ENCODE measurements at regions not wholly inside any gene's neighbourhood (a gene's known extent, or its start where the extent isn't known, plus 50 kb on each side); places are given as distances from the start of the nearest gene placed in this dataset.
"Not testable (repeated sequence)": the region's sequence is repeated elsewhere in the genome, so short reads cannot be mapped to it uniquely, and the experiment has no call there.

GRCh38 chr7:74008-74540, 118.3 kb upstream of the FAM20C start:
- DNase-seq (ENCODE audit: low read depth) = not testable (repeated sequence)

GRCh38 chr7:75511-75910, 116.9 kb upstream of the FAM20C start:
- not testable (repeated sequence) for DNase-seq (ENCODE audit: low read depth); H3K4me3 ChIP-seq (ENCODE audit: control insufficient read depth, low read depth, low read length)

More at GRCh38 chr7:74008-74540, 118.3 kb upstream of the FAM20C start:
- H3K4me3 ChIP-seq (ENCODE audit: control insufficient read depth, low read depth, low read length) = not testable (repeated sequence)

GRCh38 chr7:76202-76601, 116.2 kb upstream of the FAM20C start:
- DNase-seq (ENCODE audit: low read depth); H3K4me3 ChIP-seq (ENCODE audit: control insufficient read depth, low read depth, low read length): not testable (repeated sequence)

- not testable (repeated sequence) for DNase-seq (ENCODE audit: low read depth); H3K4me3 ChIP-seq (ENCODE audit: control insufficient read depth, low read depth, low read length)
Observed at GRCh38 chr7:76829-77395, 115.5 kb upstream of the FAM20C start.

- H3K4me3 ChIP-seq (ENCODE audit: control insufficient read depth, low read depth, low read length); DNase-seq (ENCODE audit: low read depth): not testable (repeated sequence)
Observed at GRCh38 chr7:78862-79261, 113.5 kb upstream of the FAM20C start.

GRCh38 chr7:79400-80055, 112.8 kb upstream of the FAM20C start:
- not testable (repeated sequence) for H3K4me3 ChIP-seq (ENCODE audit: control insufficient read depth, low read depth, low read length); DNase-seq (ENCODE audit: low read depth)

GRCh38 chr7:80259-81067, 111.9 kb upstream of the FAM20C start:
- DNase-seq (ENCODE audit: low read depth) = no peak
- H3K4me3 ChIP-seq (ENCODE audit: control insufficient read depth, low read depth, low read length) = no peak overlapping the region
- no peak for TF ChIP-seq CTCF (IDR thresholded peaks at IDR 0.05; ENCODE audit: control insufficient read depth, insufficient read depth, low read depth, low read length, missing control alignments)

- no peak for DNase-seq (ENCODE audit: low read depth)
- TF ChIP-seq CTCF (IDR thresholded peaks at IDR 0.05; ENCODE audit: control insufficient read depth, insufficient read depth, low read depth, low read length, missing control alignments) = no peak
- no peak overlapping the region for H3K4me3 ChIP-seq (ENCODE audit: control insufficient read depth, low read depth, low read length)
Observed at GRCh38 chr7:81068-81925, 111.1 kb upstream of the FAM20C start.

GRCh38 chr7:81926-82756, 110.2 kb upstream of the FAM20C start:
- DNase-seq (ENCODE audit: low read depth) = no peak
- TF ChIP-seq CTCF (IDR thresholded peaks at IDR 0.05; ENCODE audit: control insufficient read depth, insufficient read depth, low read depth, low read length, missing control alignments) = no peak
- H3K4me3 ChIP-seq (ENCODE audit: control insufficient read depth, low read depth, low read length) = no peak overlapping the region

Data from AG09309 (cell line).